HuH-7.5 (cell line): ENCODE measurements at regions not wholly inside any gene's neighbourhood (a gene's known extent, or its start where the extent isn't known, plus 50 kb on each side); places are given as distances from the start of the nearest gene placed in this dataset.
A peak's percentile ranks its signal among the peaks of the same experiment; 100 is the strongest.
"Not testable (repeated sequence)": the region's sequence is repeated elsewhere in the genome, so short reads cannot be mapped to it uniquely, and the experiment has no call there.

Experiments used
- DNase-seq: peaks from one replicate; pipeline ENCODE4 v3.0.0; 2011; ENCODE audit warnings: low spot score

- no peak for DNase-seq
Measured at GRCh38 chr10:81251457-81252115, 623.4 kb upstream of the NRG3 start.

- DNase-seq: not testable (repeated sequence)
Measured at GRCh38 chr10:81264991-81265390, 610.0 kb upstream of the NRG3 start.

GRCh38 chr10:81270051-81270450, 604.9 kb upstream of the NRG3 start:
- DNase-seq: no peak

GRCh38 chr10:81280497-81281479, 594.2 kb upstream of the NRG3 start:
- no peak for DNase-seq

GRCh38 chr10:81288544-81288943, 586.5 kb upstream of the NRG3 start:
- DNase-seq: no peak

GRCh38 chr10:81297292-81297691, 577.7 kb upstream of the NRG3 start:
- no peak for DNase-seq

- no peak for DNase-seq
Measured at GRCh38 chr10:81303656-81304055, 571.3 kb upstream of the NRG3 start.

- DNase-seq: no peak
Measured at GRCh38 chr10:81306971-81307782, 567.8 kb upstream of the NRG3 start.

- DNase-seq: no peak
Measured at GRCh38 chr10:81309041-81309552, 565.9 kb upstream of the NRG3 start.

GRCh38 chr10:81314471-81314870, 560.5 kb upstream of the NRG3 start:
- no peak for DNase-seq

- no peak for DNase-seq
Measured at GRCh38 chr10:81315026-81315425, 560.0 kb upstream of the NRG3 start.

GRCh38 chr10:81348003-81348402, 527.0 kb upstream of the NRG3 start:
- DNase-seq: no peak

GRCh38 chr10:81367132-81367531, 507.9 kb upstream of the NRG3 start:
- peak; percentile 2 for DNase-seq

GRCh38 chr10:81386817-81387216, 488.2 kb upstream of the NRG3 start:
- DNase-seq: no peak

GRCh38 chr10:81403451-81403850, 471.5 kb upstream of the NRG3 start:
- no peak for DNase-seq

- no peak for DNase-seq
Measured at GRCh38 chr10:81405399-81405798, 469.6 kb upstream of the NRG3 start.

GRCh38 chr10:81414038-81414437, 461.0 kb upstream of the NRG3 start:
- DNase-seq: no peak

GRCh38 chr10:81426722-81427121, 448.3 kb upstream of the NRG3 start:
- no peak for DNase-seq

GRCh38 chr10:81428456-81429134, 446.4 kb upstream of the NRG3 start:
- no peak for DNase-seq

- no peak for DNase-seq
Measured at GRCh38 chr10:81439445-81439844, 435.5 kb upstream of the NRG3 start.

- not testable (repeated sequence) for DNase-seq
Measured at GRCh38 chr10:81441624-81442023, 433.4 kb upstream of the NRG3 start.
